Adrenal gland (tissue), 9 donors: ENCODE measurements at regions not wholly inside any gene's neighbourhood (a gene's known extent, or its start where the extent isn't known, plus 50 kb on each side); places are given as distances from the start of the nearest gene placed in this dataset.

Experiments
- DNase-seq, 7 donors: peaks; one replicate each; pipeline ENCODE4 v3.0.0-alpha.2; 2019 to 2020
- H3K27ac ChIP-seq, 5 donors: fragments of 200-600 bp; sonication (generic) in 4 of 5; 1 replicate in 3 of 5; 2 replicates in 2 of 5; pipeline versions ENCODE4 v1.5.1 to v1.8.0; 2016 to 2020; ENCODE audit warnings: mild to moderate bottlenecking in 1 of 5
- H3K27me3 ChIP-seq: fragments of 200-600 bp; 2 replicates; pipeline ENCODE4 v1.8.0; 2021
- H3K36me3 ChIP-seq, 2 donors: fragments of 200-600 bp; replicated peaks in 1 of 2; 1 replicate in 1 of 2; 2 replicates in 1 of 2; pipeline versions ENCODE4 v1.5.1 to v1.8.0; 2018 to 2022
- H3K4me1 ChIP-seq, 2 donors: fragments of 200-600 bp; replicated peaks in 1 of 2; 1 replicate in 1 of 2; 2 replicates in 1 of 2; pipeline versions ENCODE4 v1.5.1 to v1.8.0; 2018 to 2021
- H3K4me3 ChIP-seq, 4 donors: fragments of 200-600 bp; sonication (generic) in 3 of 4; one replicate each; pipeline ENCODE4 v1.5.1; 2016 to 2018
- H3K9me3 ChIP-seq, 3 donors: fragments of 200-600 bp; sonication (generic) in 1 of 3; replicated peaks in 1 of 3; 1 replicate in 2 of 3; 2 replicates in 1 of 3; pipeline versions ENCODE4 v1.5.1 to v1.8.0; 2016 to 2021
- CTCF ChIP-seq, 6 experiments: fragments of 450-650 bp in 4 of 6; fragments of 200-600 bp in 2 of 6; sonication (generic) in 1 of 6; IDR thresholded peaks; 1 replicate in 5 of 6; 2 replicates in 1 of 6; pipeline versions ENCODE4 v1.5.1 to v1.8.0; 2016 to 2021; ENCODE audit warnings: antibody characterized with exemption in 6 of 6, mild to moderate bottlenecking in 2 of 6, moderate library complexity in 1 of 6
- POLR2A ChIP-seq, 2 donors: fragments of 450-650 bp; IDR thresholded peaks; one replicate each; pipeline ENCODE4 v1.6.1; 2017; ENCODE audit warnings: antibody characterized with exemption in 2 of 2, mild to moderate bottlenecking in 2 of 2, moderate library complexity in 1 of 2
- WGBS, 4 donors: extraction: QIAGEN DNeasy Blood & Tissue Kit in 2 of 4; methylation state at CpG; one replicate each; pipeline versions ENCODE4 v1.1.5 to v1.1.7; 2013 to 2017; 5-methylcytosine and 5-hydroxymethylcytosine counted together
- intact Hi-C, 2 donors: fragments of 100-400 bp; cut with DNase I; formaldehyde crosslinking; loops; one replicate each; pipeline versions ENCODE4 v1.14.1 to v1.15.0; 2022 to 2023
- donor health status: healthy with polysubstance abuse.
- donor health status: Bipolar disorder and iron deficiency.
- donor health status: DM: yes; HTN: yes; CAD: no.
- donor health status: DM: no; HTN: no; CAD: no.
- donor health status: DM: no; HTN: no; CAD: no.

GRCh38 chr18:45119876-45120275 is 439.2 kb downstream of the SETBP1 start:
- no peak for TF ChIP-seq CTCF (IDR thresholded peaks at IDR 0.05)
- TF ChIP-seq POLR2A (IDR thresholded peaks at IDR 0.05), result no peak
- H3K4me1 ChIP-seq, result no peaks in the 10 kb centered on the region
- intact Hi-C loops, result no loop called here
- H3K27me3 ChIP-seq, result no peaks in the 10 kb centered on the region
- no peak overlapping the region for H3K4me3 ChIP-seq
- WGBS, 4 donors, result 32 to 53% (median 43%) methylated on average over 3 of the region's 3 CpGs
- no peaks in the 10 kb centered on the region for H3K36me3 ChIP-seq
- DNase-seq, result no peak
- no peak overlapping the region for H3K27ac ChIP-seq
- no peaks in the 10 kb centered on the region for H3K9me3 ChIP-seq

GRCh38 chr18:45121146-45121545 is 440.5 kb downstream of the SETBP1 start:
- 79 to 95% (median 91%) methylated on average over 1 of the region's 1 CpG for WGBS, 4 donors

GRCh38 chr18:45122506-45122905 is 441.8 kb downstream of the SETBP1 start:
- WGBS, 4 donors, result 70 to 92% (median 77%) methylated on average over 1 of the region's 1 CpG
- Histone ChIP-seq H3K27me3 (no peaks in the 10 kb centered on the region), H3K36me3 (no peaks in the 10 kb centered on the region), H3K9me3 (no peaks in the 10 kb centered on the region), H3K4me1 (no peaks in the 10 kb centered on the region), H3K27ac (no peak overlapping the region), H3K4me3 (no peak overlapping the region)
- no peak for TF ChIP-seq POLR2A (IDR thresholded peaks at IDR 0.05)
- TF ChIP-seq CTCF (IDR thresholded peaks at IDR 0.05), result no peak
- DNase-seq, result no peak
- intact Hi-C loops, result no loop called here

More at GRCh38 chr18:45121146-45121545, 440.5 kb downstream of the SETBP1 start:
- intact Hi-C loops, result no loop called here
- TF ChIP-seq CTCF (IDR thresholded peaks at IDR 0.05), result no peak
- TF ChIP-seq POLR2A (IDR thresholded peaks at IDR 0.05), result no peak
- H3K27me3 ChIP-seq, result no peaks in the 10 kb centered on the region
- H3K4me1 ChIP-seq, result no peaks in the 10 kb centered on the region
- no peaks in the 10 kb centered on the region for H3K9me3 ChIP-seq
- H3K27ac ChIP-seq, result no peak overlapping the region
- no peak for DNase-seq
- H3K4me3 ChIP-seq, result no peak overlapping the region
- no peaks in the 10 kb centered on the region for H3K36me3 ChIP-seq

GRCh38 chr18:45127405-45127804 is 446.7 kb downstream of the SETBP1 start:
- Histone ChIP-seq H3K9me3 (no peaks in the 10 kb centered on the region), H3K4me3 (no peak overlapping the region), H3K27me3 (no peaks in the 10 kb centered on the region), H3K4me1 (no peaks in the 10 kb centered on the region), H3K36me3 (no peaks in the 10 kb centered on the region), H3K27ac (no peak overlapping the region)
- intact Hi-C loops, result no loop called here
- TF ChIP-seq POLR2A (IDR thresholded peaks at IDR 0.05) (no peak), CTCF (IDR thresholded peaks at IDR 0.05) (no peak)
- DNase-seq, result no peak
